HG03175 (cell line): ENCODE measurements at regions not wholly inside any gene's neighbourhood (a gene's known extent, or its start where the extent isn't known, plus 50 kb on each side); places are given as distances from the start of the nearest gene placed in this dataset.
A peak's percentile ranks its signal among the peaks of the same experiment; 100 is the strongest.

Source experiments
- ATAC-seq: cut with Tn5 transposase; IDR thresholded peaks from one replicate; pipeline ENCODE4 v1.9.1; 2021; ENCODE audit warnings: mild to moderate bottlenecking, moderate library complexity; ENCODE audit not compliant: unreplicated experiment

GRCh38 chr3:10555263-10555662 is 49.9 kb upstream of the ATP2B2 start:
- no peak for ATAC-seq

DNA sequence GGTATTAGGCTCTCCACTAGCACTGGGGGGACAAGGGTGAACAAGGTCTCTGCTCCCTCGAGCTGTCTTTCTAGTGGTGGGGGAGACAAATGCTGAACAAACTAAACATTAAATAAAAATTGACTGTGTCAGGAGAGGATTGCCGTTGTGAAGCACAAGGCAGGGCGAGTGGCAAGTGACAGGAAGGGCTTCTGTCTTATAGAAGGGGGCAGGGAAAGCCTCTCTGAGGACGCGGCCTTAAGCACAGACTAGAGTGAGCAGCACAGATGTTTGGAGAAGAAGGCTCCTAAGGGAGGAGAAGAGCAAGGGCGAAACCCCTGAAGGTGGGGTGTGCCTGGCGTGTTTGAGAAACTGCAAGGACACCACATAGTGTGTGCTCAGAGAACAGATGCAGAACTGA is 50.9 kb upstream of the ATP2B2 start:
- no peak for ATAC-seq

- no peak for ATAC-seq
Measured at GRCh38 chr3:10557250-10557649, 51.9 kb upstream of the ATP2B2 start.

DNA sequence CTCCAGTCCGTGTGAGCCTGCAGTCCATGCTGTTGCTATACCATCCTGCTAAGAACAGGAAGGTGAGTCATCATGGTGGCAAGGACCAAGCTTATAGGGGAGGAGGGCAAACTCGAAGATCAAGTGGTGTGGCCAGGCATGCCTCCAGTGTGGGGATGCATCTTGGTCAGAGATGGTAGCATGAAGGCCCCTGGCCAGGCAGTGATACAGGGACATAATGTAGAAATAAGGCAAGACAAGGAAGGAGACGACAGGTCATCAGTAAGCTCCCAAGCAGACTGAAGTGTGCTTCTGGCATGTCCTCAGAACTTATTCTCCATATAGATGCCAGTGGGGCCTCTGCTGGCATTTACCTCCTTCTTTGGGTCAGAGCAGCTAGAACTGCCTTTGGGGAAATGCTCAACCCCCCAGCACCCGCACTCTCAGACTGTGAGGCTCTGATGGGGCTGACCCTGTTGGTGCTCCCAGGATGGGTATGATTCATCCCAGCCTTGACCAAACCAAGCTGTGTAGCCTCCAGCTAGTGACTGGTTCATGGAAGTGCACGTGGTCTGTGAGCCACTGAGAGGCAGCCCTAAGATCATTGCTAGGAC is 52.5 kb upstream of the ATP2B2 start:
- ATAC-seq: no peak

- no peak for ATAC-seq
Measured at GRCh38 chr3:10558736-10559135, 53.4 kb upstream of the ATP2B2 start.

DNA sequence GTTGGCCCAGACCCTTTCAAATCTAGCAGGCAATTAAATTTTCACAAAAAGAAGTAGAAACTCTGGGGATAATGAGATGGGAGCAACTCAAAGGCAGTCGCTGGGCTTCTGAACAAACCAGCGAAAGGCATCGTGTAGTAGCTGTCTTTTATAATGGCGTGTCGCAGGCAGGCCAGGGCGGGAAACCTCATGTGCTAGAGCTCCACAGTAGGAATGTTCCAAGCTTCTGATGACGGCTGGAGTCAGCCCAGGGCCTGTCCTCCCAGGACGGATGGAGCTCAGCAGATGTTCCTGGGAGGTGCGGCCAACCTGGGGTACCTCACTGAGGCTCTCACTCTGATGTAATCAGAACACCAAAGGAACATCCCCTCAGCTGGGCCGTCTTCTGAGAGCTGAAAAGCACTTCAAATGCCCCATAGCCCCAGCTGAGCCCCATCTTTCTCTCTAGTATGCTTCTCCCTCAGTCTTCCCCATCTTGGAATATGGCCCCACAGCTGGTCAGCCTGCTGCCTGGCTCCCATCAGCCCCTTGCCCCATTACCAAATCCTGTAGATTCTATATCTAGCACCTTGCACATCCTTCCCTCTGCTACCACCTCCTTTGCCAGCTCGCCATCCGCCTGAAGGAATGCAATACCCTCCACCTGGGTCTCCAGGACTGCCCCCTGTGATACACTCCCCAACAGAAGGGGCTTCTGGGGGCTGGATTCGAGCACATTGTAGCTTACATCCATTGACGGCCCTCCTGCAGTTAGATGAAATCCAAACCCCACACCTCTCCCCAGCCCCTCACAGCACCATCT is 54.9 kb upstream of the ATP2B2 start:
- ATAC-seq: no peak

DNA sequence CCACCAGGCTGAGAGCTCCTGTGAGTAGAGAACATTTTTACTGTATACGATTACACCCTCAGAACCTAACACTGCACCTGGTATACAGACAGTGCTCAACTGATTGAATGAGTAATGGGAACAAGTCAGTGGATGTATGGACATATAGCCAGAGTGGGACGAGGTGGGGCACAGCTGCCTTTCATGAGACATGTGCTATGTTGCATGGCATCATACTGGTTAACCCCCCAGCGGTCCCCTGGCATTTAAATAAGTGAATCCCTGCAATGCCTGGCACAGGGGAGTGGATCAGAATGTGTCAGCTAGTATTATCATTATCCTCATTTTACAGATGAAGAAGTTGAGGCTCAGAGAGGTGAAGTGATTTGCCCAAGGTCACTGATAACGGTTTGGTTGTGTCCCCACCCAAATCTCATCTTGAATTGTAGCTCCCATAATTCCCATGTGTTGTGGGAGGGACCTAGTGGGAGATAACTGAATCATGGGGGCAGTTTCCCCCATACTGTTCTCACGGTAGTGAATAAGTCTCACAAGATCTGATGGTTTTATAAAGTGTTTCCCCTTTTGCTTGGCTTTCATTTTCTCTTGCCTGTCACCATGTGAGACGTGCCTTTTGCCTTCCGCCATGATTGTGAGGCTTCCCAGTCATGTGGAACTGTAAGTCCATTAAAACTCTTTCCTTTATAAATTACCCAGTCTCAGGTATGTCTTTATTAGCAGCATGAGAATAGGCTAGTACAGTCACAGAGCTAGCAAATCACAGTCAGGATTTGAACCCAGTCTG is 56.0 kb upstream of the ATP2B2 start:
- no peak for ATAC-seq

DNA sequence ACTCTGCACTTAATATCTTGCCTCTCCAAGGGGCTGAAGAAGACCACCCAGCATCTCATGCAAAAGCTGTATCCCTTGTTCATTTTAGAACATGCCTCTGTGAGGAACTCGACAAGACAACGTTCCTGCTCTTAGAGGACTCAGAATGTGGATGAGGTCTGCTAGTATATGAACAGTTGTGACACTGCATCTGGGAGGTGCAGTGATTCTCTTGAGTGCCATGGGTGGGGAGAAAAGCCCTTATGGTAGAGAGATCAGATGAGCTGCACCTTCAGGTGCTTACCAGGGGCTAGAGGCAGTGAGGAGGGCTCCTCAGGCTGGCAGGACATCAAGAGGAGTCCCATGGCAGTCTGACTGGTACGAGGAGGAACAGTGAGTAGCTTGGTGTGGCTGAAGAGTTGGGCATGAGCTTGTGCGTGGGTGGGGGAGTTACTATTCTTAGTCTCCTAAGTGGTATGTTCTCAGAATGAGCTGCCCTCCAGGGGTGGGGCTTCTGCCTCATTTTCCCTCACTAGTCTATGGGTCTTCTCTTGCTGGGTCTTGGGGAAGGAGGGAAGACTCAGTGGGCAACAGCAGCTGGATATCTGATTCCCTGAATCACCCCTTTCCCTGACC is 56.7 kb upstream of the ATP2B2 start:
- ATAC-seq: no peak

GRCh38 chr3:10563396-10563795 is 58.0 kb upstream of the ATP2B2 start:
- peak; percentile 73 for ATAC-seq

GRCh38 chr3:10565814-10566213 is 60.4 kb upstream of the ATP2B2 start:
- ATAC-seq: no peak

DNA sequence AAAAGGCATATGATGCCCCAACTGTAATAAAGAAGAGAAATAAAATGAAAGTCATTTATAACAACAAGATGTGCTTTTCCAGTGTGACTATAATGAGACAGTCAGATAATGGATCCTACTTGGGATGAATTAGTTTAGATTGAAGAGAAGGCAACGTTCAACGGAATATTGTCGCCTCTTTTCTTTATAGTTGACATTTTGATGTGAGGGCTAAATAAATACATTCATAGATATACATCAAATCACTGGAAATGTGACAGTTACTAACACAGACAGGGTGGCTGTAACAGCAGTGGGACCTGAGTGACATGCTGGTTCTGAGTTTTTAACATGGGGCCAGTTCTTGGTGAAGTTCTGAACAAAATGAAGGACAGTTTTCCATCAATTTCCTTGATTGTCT is 61.1 kb upstream of the ATP2B2 start:
- no peak for ATAC-seq

- no peak for ATAC-seq
Measured at GRCh38 chr3:10568549-10568948, 63.2 kb upstream of the ATP2B2 start.

DNA sequence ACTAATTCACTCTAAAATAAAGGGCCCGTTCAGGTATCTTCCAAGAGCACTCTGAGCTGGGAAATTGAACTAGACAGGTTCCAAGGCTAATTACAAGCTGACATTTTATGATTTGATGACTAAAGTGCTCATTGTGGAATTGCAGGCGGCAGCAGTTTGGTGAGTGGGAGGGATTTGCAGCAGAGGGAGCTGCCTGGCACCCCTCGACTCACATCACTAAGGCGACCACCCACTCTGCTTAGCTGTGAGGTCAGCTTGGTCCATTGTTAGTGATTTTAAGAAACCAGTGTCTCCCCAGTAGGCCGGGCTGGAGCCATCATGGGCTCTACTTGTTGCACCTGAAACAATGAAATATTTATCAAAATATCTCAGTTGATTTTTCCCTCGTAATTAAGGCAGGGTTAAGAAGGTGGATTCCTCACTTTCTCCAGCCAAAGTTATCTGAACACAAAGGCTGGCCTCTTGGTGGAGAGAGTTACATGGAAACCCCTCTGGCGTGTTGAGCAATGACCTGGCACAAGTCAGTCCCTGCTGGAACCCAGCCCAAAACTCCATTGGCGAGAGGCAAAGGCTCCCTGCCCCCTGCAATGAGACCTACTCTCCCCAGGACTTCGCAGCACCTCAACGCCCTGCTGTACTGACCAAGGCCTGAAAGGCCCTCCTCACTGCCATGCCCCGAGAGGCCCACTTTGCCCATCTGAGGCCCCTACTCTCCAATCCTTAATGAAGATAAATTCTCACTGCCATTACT is 65.0 kb upstream of the ATP2B2 start:
- ATAC-seq: no peak

DNA sequence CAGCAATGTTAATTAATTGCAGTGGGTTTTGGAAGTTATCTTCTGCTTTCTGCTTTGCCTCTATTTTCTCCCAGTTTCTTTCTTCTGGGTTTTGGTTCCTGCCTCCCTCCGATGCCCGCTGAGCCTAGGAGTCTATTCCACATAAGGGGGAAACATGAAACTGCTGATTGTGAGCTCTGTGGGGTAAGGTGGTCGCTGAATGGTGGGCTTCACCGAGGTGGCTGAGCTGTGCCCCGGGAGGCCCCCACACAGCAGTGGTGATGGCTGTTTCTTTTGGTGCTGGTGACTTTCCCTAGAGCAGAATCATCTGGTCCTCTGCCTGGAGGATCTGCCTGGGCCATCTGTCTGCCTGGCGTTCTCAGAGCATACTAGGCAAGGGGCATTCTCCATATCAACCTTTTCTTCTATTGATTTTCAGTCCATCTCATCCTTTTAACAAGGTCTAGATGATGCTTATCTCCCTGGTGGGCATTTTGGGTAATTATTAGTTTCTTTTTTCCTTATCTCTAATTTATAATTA is 68.8 kb upstream of the ATP2B2 start:
- no peak for ATAC-seq

GRCh38 chr3:10575601-10576160 is 70.3 kb upstream of the ATP2B2 start:
- ATAC-seq: no peak

- no peak for ATAC-seq
Measured at GRCh38 chr3:10577486-10577885, 72.1 kb upstream of the ATP2B2 start.

DNA sequence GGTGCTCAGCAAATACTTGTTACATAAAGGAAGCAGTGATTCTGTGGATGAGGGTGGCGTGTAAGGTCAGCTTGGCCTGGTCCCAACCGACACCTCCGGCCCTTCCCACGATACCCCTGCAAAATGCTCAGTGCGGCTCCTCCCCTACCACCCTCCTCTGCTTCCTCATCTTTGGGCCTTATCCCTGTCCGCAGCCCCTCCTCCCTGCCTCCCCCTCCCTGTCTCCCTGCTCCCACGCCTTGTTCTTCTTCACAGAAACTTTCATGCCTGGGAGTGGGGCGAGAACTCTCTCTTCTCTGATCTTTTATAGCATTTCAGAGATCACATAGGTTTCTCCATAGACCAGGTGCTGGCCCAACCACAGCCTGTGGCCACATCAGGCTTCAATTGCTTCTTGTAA is 75.0 kb upstream of the ATP2B2 start:
- no peak for ATAC-seq

GRCh38 chr3:10581251-10581650 is 75.9 kb upstream of the ATP2B2 start:
- no peak for ATAC-seq

DNA sequence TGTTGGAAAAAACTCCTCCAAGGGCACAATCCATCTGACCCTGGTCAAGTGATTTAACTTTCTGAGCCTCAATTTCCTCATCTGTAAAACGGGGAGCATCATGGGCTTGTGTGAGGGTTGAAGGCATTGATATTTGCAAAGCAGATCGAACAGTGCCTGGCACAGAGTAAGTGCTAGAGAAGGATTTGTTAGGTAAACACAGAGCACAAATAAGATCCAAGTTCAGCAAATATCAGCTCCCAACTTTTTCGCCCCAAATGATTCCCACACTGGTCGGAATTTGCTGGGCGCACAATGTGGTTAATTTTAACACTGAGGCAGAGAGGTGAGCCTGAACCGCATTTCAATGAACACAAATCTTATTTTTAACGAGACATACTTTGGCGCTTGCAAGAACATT is 76.3 kb upstream of the ATP2B2 start:
- no peak for ATAC-seq

DNA sequence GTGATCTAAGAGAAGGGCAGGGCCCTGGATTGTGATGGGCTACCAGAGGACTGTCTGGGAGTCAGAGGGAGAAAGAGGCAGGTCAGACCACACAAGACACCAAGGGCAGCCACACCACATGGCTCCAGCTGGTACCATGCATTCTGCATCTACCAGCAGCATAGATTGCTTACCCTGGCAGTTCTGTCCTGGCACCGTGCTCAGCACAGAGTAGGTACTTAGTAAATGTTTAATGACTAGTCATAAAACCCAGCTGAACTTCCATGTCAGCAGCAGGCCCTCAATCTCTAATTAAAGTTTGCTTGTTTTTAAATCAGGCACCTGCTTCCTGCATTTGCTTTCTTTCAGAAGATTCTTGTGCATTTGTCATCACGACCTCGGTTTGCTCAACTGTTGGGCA is 77.3 kb upstream of the ATP2B2 start:
- no peak for ATAC-seq
